ENCODE measurements at regions not wholly inside any gene's neighbourhood (a gene's known extent, or its start where the extent isn't known, plus 50 kb on each side); places are given as distances from the start of the nearest gene placed in this dataset.

DNA sequence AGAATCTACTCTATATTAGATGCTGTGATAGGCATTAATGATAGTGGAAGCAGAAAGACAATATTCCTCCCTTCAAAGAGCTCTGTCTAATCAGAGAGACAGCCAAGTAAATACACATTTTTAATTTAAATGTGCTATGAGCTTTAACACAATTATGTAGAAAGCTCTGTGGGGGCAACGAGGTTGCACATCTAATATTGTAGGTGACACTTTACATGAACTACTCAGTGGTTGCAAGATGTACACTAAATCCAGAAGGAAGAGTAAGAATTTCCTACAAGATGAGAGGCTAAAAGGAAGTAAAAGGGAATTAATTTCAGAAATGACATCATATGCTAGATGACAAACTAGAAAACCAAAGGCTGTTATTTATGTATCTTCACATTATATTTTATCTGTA is 120.9 kb downstream of the SPCS3 start:
- BruUV-seq (replicated peaks): no TSS peak
- ChIA-PET RAD21 (ENCODE audit: low non-redundant PET in 1 of 2, low total read pairs in 2 of 2, uncharacterized antibody in 2 of 2, unreplicated experiment in 2 of 2) (no interaction called here), CTCF (no interaction called here), POLR2A (no interaction called here)
- intact Hi-C loops (cut with micrococcal nuclease): no loop called here
- TF ChIP-seq ZNF274 (IDR thresholded peaks at IDR 0.05; ENCODE audit: low read depth, low read length) (no peak), SIN3A (IDR thresholded peaks at IDR 0.05; ENCODE audit: low read depth) (no peak), RAD21 (IDR thresholded peaks at IDR 0.05; ENCODE audit: low read depth) (no peak), EGR1 (IDR thresholded peaks at IDR 0.05; ENCODE audit: low read depth) (no peak), JUND (IDR thresholded peaks at IDR 0.05) (no peak), YY1 (IDR thresholded peaks at IDR 0.05; ENCODE audit: extremely low read depth, insufficient replicate concordance, low read depth, low read length) (no peak), ATF3 (IDR thresholded peaks at IDR 0.05) (no peak), CBX3 (IDR thresholded peaks at IDR 0.05; ENCODE audit: low read depth) (no peak), SP1 (IDR thresholded peaks at IDR 0.05; ENCODE audit: low read depth) (no peak), TCF7L2 (IDR thresholded peaks at IDR 0.05; ENCODE audit: borderline replicate concordance, extremely low read depth, insufficient read depth, insufficient read length) (no peak), ZFX (IDR thresholded peaks at IDR 0.05) (no peak), EZH2 (IDR thresholded peaks at IDR 0.05) (no peak), ELF1 (IDR thresholded peaks at IDR 0.05; ENCODE audit: borderline replicate concordance, low read depth) (no peak), FOSL1 (IDR thresholded peaks at IDR 0.05; ENCODE audit: low read depth) (no peak)
- TF ChIP-seq, protein P1, sequence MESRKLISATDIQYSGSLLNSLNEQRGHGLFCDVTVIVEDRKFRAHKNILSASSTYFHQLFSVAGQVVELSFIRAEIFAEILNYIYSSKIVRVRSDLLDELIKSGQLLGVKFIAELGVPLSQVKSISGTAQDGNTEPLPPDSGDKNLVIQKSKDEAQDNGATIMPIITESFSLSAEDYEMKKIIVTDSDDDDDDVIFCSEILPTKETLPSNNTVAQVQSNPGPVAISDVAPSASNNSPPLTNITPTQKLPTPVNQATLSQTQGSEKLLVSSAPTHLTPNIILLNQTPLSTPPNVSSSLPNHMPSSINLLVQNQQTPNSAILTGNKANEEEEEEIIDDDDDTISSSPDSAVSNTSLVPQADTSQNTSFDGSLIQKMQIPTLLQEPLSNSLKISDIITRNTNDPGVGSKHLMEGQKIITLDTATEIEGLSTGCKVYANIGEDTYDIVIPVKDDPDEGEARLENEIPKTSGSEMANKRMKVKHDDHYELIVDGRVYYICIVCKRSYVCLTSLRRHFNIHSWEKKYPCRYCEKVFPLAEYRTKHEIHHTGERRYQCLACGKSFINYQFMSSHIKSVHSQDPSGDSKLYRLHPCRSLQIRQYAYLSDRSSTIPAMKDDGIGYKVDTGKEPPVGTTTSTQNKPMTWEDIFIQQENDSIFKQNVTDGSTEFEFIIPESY (IDR thresholded peaks at IDR 0.05; ENCODE audit: extremely low read depth, insufficient replicate concordance, low read length): no peak
- H3K9ac ChIP-seq (ENCODE audit: low read length): no peak overlapping the region
- no peak overlapping the region for H2AFZ ChIP-seq (ENCODE audit: low read depth, low read length, poor library complexity, severe bottlenecking)
- H3K9me3 ChIP-seq (ENCODE audit: control insufficient read depth in 1 of 2, insufficient read depth in 1 of 2, low read depth in 1 of 2, low read length in 2 of 2): no peaks in the 10 kb centered on the region
- no peaks in the 10 kb centered on the region for H3K27me3 ChIP-seq (ENCODE audit: insufficient read depth, low read length)
- H3K27ac ChIP-seq (ENCODE audit: low read depth, low read length): no peak overlapping the region
- no peak for ATAC-seq
- H3K9me2 ChIP-seq (ENCODE audit: insufficient read depth): no peaks in the 10 kb centered on the region
- DNase-seq (ENCODE audit: low read depth, low spot score): no peak
- no peak overlapping the region for H3K4me2 ChIP-seq (ENCODE audit: low read length)
- H4K20me1 ChIP-seq (ENCODE audit: insufficient read depth): no peaks in the 10 kb centered on the region
- no peaks in the 10 kb centered on the region for H3K36me3 ChIP-seq (ENCODE audit: control insufficient read depth in 1 of 2, insufficient read depth in 2 of 2, low read length in 2 of 2)
- no peak overlapping the region for H3K4me3 ChIP-seq (replicated peaks in 1 of 2; ENCODE audit: low read depth in 1 of 2, low read length in 2 of 2)
- peaks cover 15 to 30% of the 10 kb centered on the region in 2 experiments for H3K4me1 ChIP-seq (ENCODE audit: control insufficient read depth in 1 of 2, insufficient read depth in 2 of 2, low read length in 2 of 2)
- H3K79me2 ChIP-seq (ENCODE audit: insufficient read depth, low read length): no peaks in the 10 kb centered on the region
